ENCODE measurements at regions not wholly inside any gene's neighbourhood (a gene's known extent, or its start where the extent isn't known, plus 50 kb on each side); places are given as distances from the start of the nearest gene placed in this dataset.
"Not testable (repeated sequence)": the region's sequence is repeated elsewhere in the genome, so short reads cannot be mapped to it uniquely, and the experiment has no call there.

- H3K36me3 ChIP-seq = no peaks in the 10 kb centered on the region
- no peak for TF ChIP-seq POLR2A (IDR thresholded peaks at IDR 0.05)
- no peak for TF ChIP-seq CTCF (IDR thresholded peaks at IDR 0.05)
- no peak for DNase-seq
- H3K9me3 ChIP-seq = no peaks in the 10 kb centered on the region
- H3K4me3 ChIP-seq = no peak overlapping the region
- H3K4me1 ChIP-seq = peaks cover 16 to 46% (median 34%) of the 10 kb centered on the region in 3 donors
- H3K27ac ChIP-seq = no peak overlapping the region
- peaks cover 0 to 32% (median 0%) of the 10 kb centered on the region in 4 donors for H3K27me3 ChIP-seq
- WGBS, 2 donors = 80 to 88% methylated on average over 23 to 27 of the region's 29 CpGs
- intact Hi-C loops (cut with DNase I) = no loop called here
Measured at GRCh38 chr6:170221753-170222400, 69.0 kb downstream of the DLL1 start.

GRCh38 chr6:170221052-170221752, 69.7 kb downstream of the DLL1 start:
- no peak for DNase-seq
- no peaks in the 10 kb centered on the region for H3K36me3 ChIP-seq
- no peak overlapping the region for H3K4me3 ChIP-seq
- H3K27ac ChIP-seq = no peak overlapping the region
- H3K9me3 ChIP-seq = no peaks in the 10 kb centered on the region
- intact Hi-C loops (cut with DNase I) = no loop called here
- no peak for TF ChIP-seq CTCF (IDR thresholded peaks at IDR 0.05)
- TF ChIP-seq POLR2A (IDR thresholded peaks at IDR 0.05) = no peak
- WGBS, 2 donors = 82 to 85% methylated on average over 15 to 23 of the region's 29 CpGs
- H3K27me3 ChIP-seq = peaks cover 0 to 32% (median 0%) of the 10 kb centered on the region in 4 donors
- H3K4me1 ChIP-seq = peaks cover 16 to 40% (median 29%) of the 10 kb centered on the region in 3 donors

- intact Hi-C loops (cut with DNase I); H3K4me3 ChIP-seq; H3K9me3 ChIP-seq; DNase-seq; H3K36me3 ChIP-seq; H3K27ac ChIP-seq; H3K4me1 ChIP-seq: not testable (repeated sequence)
- WGBS, 2 donors = 95% methylated on average over 16 to 19 of the region's 19 CpGs
- H3K27me3 ChIP-seq = peaks cover 0 to 46% (median 0%) of the 10 kb centered on the region in 4 donors
Measured at GRCh38 chr6:170213637-170214018, 77.2 kb downstream of the DLL1 start.

- intact Hi-C loops (cut with DNase I) = no loop called here
- H3K27ac ChIP-seq = no peak overlapping the region
- H3K36me3 ChIP-seq = no peaks in the 10 kb centered on the region
- no peaks in the 10 kb centered on the region for H3K9me3 ChIP-seq
- H3K4me3 ChIP-seq = no peak overlapping the region
- H3K4me1 ChIP-seq = peaks cover 0 to 10% (median 0%) of the 10 kb centered on the region in 3 donors
- 88 to 90% methylated on average over 14 to 24 of the region's 40 CpGs for WGBS, 2 donors
- peaks cover 0 to 51% (median 0%) of the 10 kb centered on the region in 4 donors for H3K27me3 ChIP-seq
- TF ChIP-seq CTCF (IDR thresholded peaks at IDR 0.05) (no peak), POLR2A (IDR thresholded peaks at IDR 0.05) (no peak)
- no peak for DNase-seq
Measured at GRCh38 chr6:170212956-170213636, 77.8 kb downstream of the DLL1 start.

GRCh38 chr6:170212051-170212756, 78.7 kb downstream of the DLL1 start:
- H3K4me3 ChIP-seq = no peak overlapping the region
- H3K9me3 ChIP-seq = no peaks in the 10 kb centered on the region
- H3K27ac ChIP-seq = no peak overlapping the region
- H3K36me3 ChIP-seq = no peaks in the 10 kb centered on the region
- DNase-seq = no peak
- peaks cover 0 to 58% (median 0%) of the 10 kb centered on the region in 4 donors for H3K27me3 ChIP-seq
- WGBS, 2 donors = 84 to 93% methylated on average over 12 to 21 of the region's 23 CpGs
- TF ChIP-seq CTCF (IDR thresholded peaks at IDR 0.05) (no peak), POLR2A (IDR thresholded peaks at IDR 0.05) (no peak)
- intact Hi-C loops (cut with DNase I) = no loop called here
- peaks cover 0 to 10% (median 0%) of the 10 kb centered on the region in 3 donors for H3K4me1 ChIP-seq
